WTC11 (cell line): ENCODE measurements at regions not wholly inside any gene's neighbourhood (a gene's known extent, or its start where the extent isn't known, plus 50 kb on each side); places are given as distances from the start of the nearest gene placed in this dataset.

Source experiments
- ATAC-seq: fragments of 200-7000 bp; cut with Tn5 transposase; 2 replicates; pipeline ENCODE4 v1.10.0; 2021; ENCODE audit warnings: mild to moderate bottlenecking, moderate library complexity
- CTCF ChIA-PET: fragments of 300-600 bp; sonication (Branson Sonifier 250); formaldehyde crosslinking; loops from one replicate; lab custom pipeline; 2021; ENCODE audit warnings: antibody characterized with exemption; lab: Charles Lee
- POLR2A ChIA-PET: fragments of 350-600 bp; sonication (Branson Sonifier 250); formaldehyde crosslinking; loops from one replicate; lab custom pipeline; 2021; ENCODE audit warnings: antibody characterized with exemption; lab: Charles Lee
- DNase-seq: peaks from one replicate; pipeline ENCODE4 v3.0.0; 2021; ENCODE audit warnings: low spot score
- H3K27ac Mint-ChIP-seq: 2 replicates; pipeline ENCODE4 v1.8.0; 2021; ENCODE audit warnings: mixed read lengths
- H3K27me3 Mint-ChIP-seq: 2 replicates; pipeline ENCODE4 v1.8.0; 2021; ENCODE audit warnings: low read depth, mild to moderate bottlenecking, moderate library complexity, mixed read lengths
- H3K36me3 Mint-ChIP-seq: 2 replicates; pipeline ENCODE4 v1.8.0; 2021; ENCODE audit warnings: mixed read lengths
- H3K4me1 Mint-ChIP-seq: 2 replicates; pipeline ENCODE4 v1.8.0; 2022; ENCODE audit warnings: mixed read lengths
- H3K4me3 Mint-ChIP-seq: 2 replicates; pipeline ENCODE4 v1.8.0; 2021; ENCODE audit warnings: mild to moderate bottlenecking, moderate library complexity, mixed read lengths
- H3K9me3 Mint-ChIP-seq: 2 replicates; pipeline ENCODE4 v1.8.0; 2021; ENCODE audit warnings: mixed read lengths
- ATF1 ChIP-seq: sonication (generic); formaldehyde crosslinking; IDR thresholded peaks from 2 replicates; pipeline ENCODE4 v1.8.1; 2023; ENCODE audit warnings: mild to moderate bottlenecking, moderate library complexity, missing genetic modification reagents
- CBFB ChIP-seq: sonication (generic); formaldehyde crosslinking; IDR thresholded peaks from 2 replicates; pipeline ENCODE4 v1.8.1; 2022; ENCODE audit warnings: mild to moderate bottlenecking, low read depth, missing genetic modification reagents
- ELF4 ChIP-seq: sonication (generic); formaldehyde crosslinking; IDR thresholded peaks from 2 replicates; pipeline ENCODE4 v1.8.1; 2022; ENCODE audit warnings: low read depth, mild to moderate bottlenecking, moderate library complexity, missing genetic modification reagents
- EMX1 ChIP-seq: fragments of 250-450 bp; sonication (Bioruptor Pico); IDR thresholded peaks from 2 replicates; pipeline ENCODE4 v1.8.0; 2021; ENCODE audit warnings: mild to moderate bottlenecking
- ESRRA ChIP-seq: sonication (generic); formaldehyde crosslinking; IDR thresholded peaks from 2 replicates; pipeline ENCODE4 v1.8.1; 2022; ENCODE audit warnings: mild to moderate bottlenecking, missing genetic modification reagents, borderline replicate concordance
- ETV6 ChIP-seq: sonication (generic); formaldehyde crosslinking; IDR thresholded peaks from 2 replicates; pipeline ENCODE4 v1.8.1; 2022; ENCODE audit warnings: mild to moderate bottlenecking, missing genetic modification reagents
- FOXK1 ChIP-seq: sonication (generic); formaldehyde crosslinking; IDR thresholded peaks from 2 replicates; pipeline ENCODE4 v1.8.0; 2022; ENCODE audit warnings: mild to moderate bottlenecking, moderate library complexity, missing genetic modification reagents
- MYBL2 ChIP-seq: sonication (generic); formaldehyde crosslinking; IDR thresholded peaks from 2 replicates; pipeline ENCODE4 v1.8.1; 2023; ENCODE audit warnings: mild to moderate bottlenecking, moderate library complexity, missing genetic modification reagents
- NFE2L1 ChIP-seq: sonication (generic); formaldehyde crosslinking; IDR thresholded peaks from 2 replicates; pipeline ENCODE4 v1.8.1; 2023; ENCODE audit warnings: missing genetic modification reagents
- NR1H2 ChIP-seq: sonication (generic); formaldehyde crosslinking; IDR thresholded peaks from 2 replicates; pipeline ENCODE4 v1.9.0; 2021; ENCODE audit warnings: mild to moderate bottlenecking, moderate library complexity, missing genetic modification reagents
- NR2C2 ChIP-seq: sonication (generic); formaldehyde crosslinking; IDR thresholded peaks from 2 replicates; pipeline ENCODE4 v1.8.0; 2022; ENCODE audit warnings: mild to moderate bottlenecking, missing genetic modification reagents
- NR3C1 ChIP-seq: sonication (generic); formaldehyde crosslinking; conservative IDR thresholded peaks from 2 replicates; pipeline ENCODE4 v1.8.1; 2023; ENCODE audit warnings: low read depth, mild to moderate bottlenecking, missing genetic modification reagents
- SOX15 ChIP-seq: fragments of 250-450 bp; sonication (Bioruptor Pico); IDR thresholded peaks from 2 replicates; pipeline ENCODE4 v1.9.0; 2021; ENCODE audit warnings: mild to moderate bottlenecking
- TEAD1 ChIP-seq: sonication (generic); formaldehyde crosslinking; IDR thresholded peaks from 2 replicates; pipeline ENCODE4 v1.8.0; 2022; ENCODE audit warnings: mild to moderate bottlenecking, missing genetic modification reagents
- ZNF396 ChIP-seq: fragments of 250-450 bp; sonication (Bioruptor Pico); IDR thresholded peaks from 2 replicates; pipeline ENCODE4 v1.8.0; 2021; ENCODE audit warnings: mild to moderate bottlenecking, moderate library complexity, borderline replicate concordance
- ZNF416 ChIP-seq: fragments of 250-450 bp; sonication (Bioruptor Pico); IDR thresholded peaks from 2 replicates; pipeline ENCODE4 v1.9.0; 2021; ENCODE audit warnings: mild to moderate bottlenecking, inconsistent platforms
- TF ChIP-seq, protein P1 (sequence below): sonication (generic); formaldehyde crosslinking; IDR thresholded peaks from 2 replicates; pipeline ENCODE4 v1.8.0; 2022; ENCODE audit warnings: mild to moderate bottlenecking, missing genetic modification reagents
- TF ChIP-seq, protein P2 (sequence below): sonication (generic); formaldehyde crosslinking; IDR thresholded peaks from 2 replicates; pipeline ENCODE4 v1.8.0; 2023; ENCODE audit warnings: missing genetic modification reagents
- TF ChIP-seq, protein P3 (sequence below): fragments of 250-450 bp; sonication (Bioruptor Pico); IDR thresholded peaks from 2 replicates; pipeline ENCODE4 v1.9.0; 2021; ENCODE audit warnings: mild to moderate bottlenecking
- TF ChIP-seq, protein P4 (sequence below): fragments of 250-450 bp; sonication (Bioruptor Pico); IDR thresholded peaks from 2 replicates; pipeline ENCODE4 v1.8.0; 2021; ENCODE audit warnings: mild to moderate bottlenecking
- TF ChIP-seq, protein P5 (sequence below): sonication (generic); formaldehyde crosslinking; conservative IDR thresholded peaks from 2 replicates; pipeline ENCODE4 v1.8.1; 2022; ENCODE audit warnings: mild to moderate bottlenecking, missing genetic modification reagents
- TF ChIP-seq, protein P6 (sequence below): sonication (generic); formaldehyde crosslinking; IDR thresholded peaks from 2 replicates; pipeline ENCODE4 v1.8.0; 2022; ENCODE audit warnings: missing genetic modification reagents
- TF ChIP-seq, protein P7 (sequence below): fragments of 200-600 bp; IDR thresholded peaks from 2 replicates; pipeline ENCODE4 v1.8.0; 2022; ENCODE audit warnings: antibody characterized with exemption
- TF ChIP-seq, protein P8 (sequence below): sonication (generic); formaldehyde crosslinking; IDR thresholded peaks from 2 replicates; pipeline ENCODE4 v1.8.0; 2023; ENCODE audit warnings: mild to moderate bottlenecking, missing genetic modification reagents

DNA sequence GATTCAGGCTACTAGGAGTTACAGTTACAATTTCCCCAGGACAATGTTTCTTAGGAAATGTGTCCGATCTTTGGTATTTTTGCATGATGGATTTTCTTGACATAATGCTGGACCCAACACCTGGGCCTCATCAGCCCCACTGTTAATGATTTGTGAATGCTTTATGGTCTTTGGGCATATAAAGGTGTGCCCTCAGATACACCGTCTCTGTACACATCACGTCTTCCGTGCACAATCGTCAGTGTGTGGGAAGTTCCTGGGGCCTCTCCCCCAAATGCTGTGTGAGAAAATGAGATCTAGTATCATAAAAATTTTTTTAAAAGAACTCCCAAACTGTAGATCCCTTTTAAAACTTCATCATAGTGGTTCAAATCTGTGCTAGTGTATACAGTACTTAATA, 373.2 kb upstream of the ID4 start (continued):
- TF ChIP-seq NFE2L1 (CRISPR knock-in tag) (no peak), CBFB (CRISPR knock-in tag) (no peak), TEAD1 (CRISPR knock-in tag) (no peak)
- TF ChIP-seq, protein P1, sequence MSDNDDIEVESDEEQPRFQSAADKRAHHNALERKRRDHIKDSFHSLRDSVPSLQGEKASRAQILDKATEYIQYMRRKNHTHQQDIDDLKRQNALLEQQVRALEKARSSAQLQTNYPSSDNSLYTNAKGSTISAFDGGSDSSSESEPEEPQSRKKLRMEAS (CRISPR knock-in tag): no peak
- TF ChIP-seq, protein P2, sequence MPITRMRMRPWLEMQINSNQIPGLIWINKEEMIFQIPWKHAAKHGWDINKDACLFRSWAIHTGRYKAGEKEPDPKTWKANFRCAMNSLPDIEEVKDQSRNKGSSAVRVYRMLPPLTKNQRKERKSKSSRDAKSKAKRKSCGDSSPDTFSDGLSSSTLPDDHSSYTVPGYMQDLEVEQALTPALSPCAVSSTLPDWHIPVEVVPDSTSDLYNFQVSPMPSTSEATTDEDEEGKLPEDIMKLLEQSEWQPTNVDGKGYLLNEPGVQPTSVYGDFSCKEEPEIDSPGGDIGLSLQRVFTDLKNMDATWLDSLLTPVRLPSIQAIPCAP (CRISPR knock-in tag): no peak

DNA sequence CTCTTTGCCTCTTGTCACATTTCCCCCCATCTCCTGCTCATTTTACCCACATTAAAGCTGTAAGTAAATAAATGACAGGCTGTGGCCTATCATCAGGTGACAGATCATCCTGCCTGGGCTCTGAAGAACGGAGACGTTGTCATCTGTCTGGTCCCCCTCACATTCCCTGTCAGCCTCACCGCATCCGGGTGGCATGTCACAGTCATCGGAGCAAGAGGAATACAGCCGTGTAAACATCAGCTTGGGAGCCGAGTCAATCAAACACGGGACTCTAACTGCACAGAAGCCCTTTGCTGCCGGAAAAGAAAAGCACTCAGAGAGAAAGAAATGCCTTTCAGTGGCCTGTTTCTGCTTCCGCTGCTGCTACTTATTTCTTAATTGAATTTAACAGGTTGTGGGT, 371.9 kb upstream of the ID4 start:
- Mint-ChIP-seq H3K9me3 (no peaks in the 10 kb centered on the region), H3K27me3 (no peaks in the 10 kb centered on the region), H3K4me1 (no peaks in the 10 kb centered on the region), H3K4me3 (no peak overlapping the region), H3K27ac (no peak overlapping the region; the same call in 1 of the 2 replicates)
- DNase-seq: no peak
- POLR2A ChIA-PET: no interaction called here
- no peak for TF ChIP-seq SOX15 (CRISPR knock-in tag)
- TF ChIP-seq TEAD1 (CRISPR knock-in tag): no peak
- no peak for TF ChIP-seq ESRRA (CRISPR knock-in tag)
- TF ChIP-seq, protein P3, sequence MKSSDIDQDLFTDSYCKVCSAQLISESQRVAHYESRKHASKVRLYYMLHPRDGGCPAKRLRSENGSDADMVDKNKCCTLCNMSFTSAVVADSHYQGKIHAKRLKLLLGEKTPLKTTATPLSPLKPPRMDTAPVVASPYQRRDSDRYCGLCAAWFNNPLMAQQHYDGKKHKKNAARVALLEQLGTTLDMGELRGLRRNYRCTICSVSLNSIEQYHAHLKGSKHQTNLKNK: no peak
- TF ChIP-seq, protein P4, sequence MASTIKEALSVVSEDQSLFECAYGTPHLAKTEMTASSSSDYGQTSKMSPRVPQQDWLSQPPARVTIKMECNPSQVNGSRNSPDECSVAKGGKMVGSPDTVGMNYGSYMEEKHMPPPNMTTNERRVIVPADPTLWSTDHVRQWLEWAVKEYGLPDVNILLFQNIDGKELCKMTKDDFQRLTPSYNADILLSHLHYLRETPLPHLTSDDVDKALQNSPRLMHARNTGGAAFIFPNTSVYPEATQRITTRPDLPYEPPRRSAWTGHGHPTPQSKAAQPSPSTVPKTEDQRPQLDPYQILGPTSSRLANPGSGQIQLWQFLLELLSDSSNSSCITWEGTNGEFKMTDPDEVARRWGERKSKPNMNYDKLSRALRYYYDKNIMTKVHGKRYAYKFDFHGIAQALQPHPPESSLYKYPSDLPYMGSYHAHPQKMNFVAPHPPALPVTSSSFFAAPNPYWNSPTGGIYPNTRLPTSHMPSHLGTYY: no peak
- no peak for TF ChIP-seq ATF1 (CRISPR knock-in tag)
- no peak for TF ChIP-seq MYBL2 (CRISPR knock-in tag)
- no peak for TF ChIP-seq ETV6 (CRISPR knock-in tag)
- TF ChIP-seq NR1H2 (CRISPR knock-in tag): no peak
- no peak for TF ChIP-seq NR2C2 (CRISPR knock-in tag)
- TF ChIP-seq ZNF416: no peak
- TF ChIP-seq, protein P5, sequence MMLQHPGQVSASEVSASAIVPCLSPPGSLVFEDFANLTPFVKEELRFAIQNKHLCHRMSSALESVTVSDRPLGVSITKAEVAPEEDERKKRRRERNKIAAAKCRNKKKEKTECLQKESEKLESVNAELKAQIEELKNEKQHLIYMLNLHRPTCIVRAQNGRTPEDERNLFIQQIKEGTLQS: no peak
- TF ChIP-seq, protein P6, sequence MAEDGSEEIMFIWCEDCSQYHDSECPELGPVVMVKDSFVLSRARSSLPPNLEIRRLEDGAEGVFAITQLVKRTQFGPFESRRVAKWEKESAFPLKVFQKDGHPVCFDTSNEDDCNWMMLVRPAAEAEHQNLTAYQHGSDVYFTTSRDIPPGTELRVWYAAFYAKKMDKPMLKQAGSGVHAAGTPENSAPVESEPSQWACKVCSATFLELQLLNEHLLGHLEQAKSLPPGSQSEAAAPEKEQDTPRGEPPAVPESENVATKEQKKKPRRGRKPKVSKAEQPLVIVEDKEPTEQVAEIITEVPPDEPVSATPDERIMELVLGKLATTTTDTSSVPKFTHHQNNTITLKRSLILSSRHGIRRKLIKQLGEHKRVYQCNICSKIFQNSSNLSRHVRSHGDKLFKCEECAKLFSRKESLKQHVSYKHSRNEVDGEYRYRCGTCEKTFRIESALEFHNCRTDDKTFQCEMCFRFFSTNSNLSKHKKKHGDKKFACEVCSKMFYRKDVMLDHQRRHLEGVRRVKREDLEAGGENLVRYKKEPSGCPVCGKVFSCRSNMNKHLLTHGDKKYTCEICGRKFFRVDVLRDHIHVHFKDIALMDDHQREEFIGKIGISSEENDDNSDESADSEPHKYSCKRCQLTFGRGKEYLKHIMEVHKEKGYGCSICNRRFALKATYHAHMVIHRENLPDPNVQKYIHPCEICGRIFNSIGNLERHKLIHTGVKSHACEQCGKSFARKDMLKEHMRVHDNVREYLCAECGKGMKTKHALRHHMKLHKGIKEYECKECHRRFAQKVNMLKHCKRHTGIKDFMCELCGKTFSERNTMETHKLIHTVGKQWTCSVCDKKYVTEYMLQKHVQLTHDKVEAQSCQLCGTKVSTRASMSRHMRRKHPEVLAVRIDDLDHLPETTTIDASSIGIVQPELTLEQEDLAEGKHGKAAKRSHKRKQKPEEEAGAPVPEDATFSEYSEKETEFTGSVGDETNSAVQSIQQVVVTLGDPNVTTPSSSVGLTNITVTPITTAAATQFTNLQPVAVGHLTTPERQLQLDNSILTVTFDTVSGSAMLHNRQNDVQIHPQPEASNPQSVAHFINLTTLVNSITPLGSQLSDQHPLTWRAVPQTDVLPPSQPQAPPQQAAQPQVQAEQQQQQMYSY: no peak
- TF ChIP-seq NR3C1: no peak
- no peak for TF ChIP-seq ZNF396 (CRISPR knock-in tag)
- TF ChIP-seq, protein P7, sequence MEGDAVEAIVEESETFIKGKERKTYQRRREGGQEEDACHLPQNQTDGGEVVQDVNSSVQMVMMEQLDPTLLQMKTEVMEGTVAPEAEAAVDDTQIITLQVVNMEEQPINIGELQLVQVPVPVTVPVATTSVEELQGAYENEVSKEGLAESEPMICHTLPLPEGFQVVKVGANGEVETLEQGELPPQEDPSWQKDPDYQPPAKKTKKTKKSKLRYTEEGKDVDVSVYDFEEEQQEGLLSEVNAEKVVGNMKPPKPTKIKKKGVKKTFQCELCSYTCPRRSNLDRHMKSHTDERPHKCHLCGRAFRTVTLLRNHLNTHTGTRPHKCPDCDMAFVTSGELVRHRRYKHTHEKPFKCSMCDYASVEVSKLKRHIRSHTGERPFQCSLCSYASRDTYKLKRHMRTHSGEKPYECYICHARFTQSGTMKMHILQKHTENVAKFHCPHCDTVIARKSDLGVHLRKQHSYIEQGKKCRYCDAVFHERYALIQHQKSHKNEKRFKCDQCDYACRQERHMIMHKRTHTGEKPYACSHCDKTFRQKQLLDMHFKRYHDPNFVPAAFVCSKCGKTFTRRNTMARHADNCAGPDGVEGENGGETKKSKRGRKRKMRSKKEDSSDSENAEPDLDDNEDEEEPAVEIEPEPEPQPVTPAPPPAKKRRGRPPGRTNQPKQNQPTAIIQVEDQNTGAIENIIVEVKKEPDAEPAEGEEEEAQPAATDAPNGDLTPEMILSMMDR: no peak
- TF ChIP-seq, protein P8, sequence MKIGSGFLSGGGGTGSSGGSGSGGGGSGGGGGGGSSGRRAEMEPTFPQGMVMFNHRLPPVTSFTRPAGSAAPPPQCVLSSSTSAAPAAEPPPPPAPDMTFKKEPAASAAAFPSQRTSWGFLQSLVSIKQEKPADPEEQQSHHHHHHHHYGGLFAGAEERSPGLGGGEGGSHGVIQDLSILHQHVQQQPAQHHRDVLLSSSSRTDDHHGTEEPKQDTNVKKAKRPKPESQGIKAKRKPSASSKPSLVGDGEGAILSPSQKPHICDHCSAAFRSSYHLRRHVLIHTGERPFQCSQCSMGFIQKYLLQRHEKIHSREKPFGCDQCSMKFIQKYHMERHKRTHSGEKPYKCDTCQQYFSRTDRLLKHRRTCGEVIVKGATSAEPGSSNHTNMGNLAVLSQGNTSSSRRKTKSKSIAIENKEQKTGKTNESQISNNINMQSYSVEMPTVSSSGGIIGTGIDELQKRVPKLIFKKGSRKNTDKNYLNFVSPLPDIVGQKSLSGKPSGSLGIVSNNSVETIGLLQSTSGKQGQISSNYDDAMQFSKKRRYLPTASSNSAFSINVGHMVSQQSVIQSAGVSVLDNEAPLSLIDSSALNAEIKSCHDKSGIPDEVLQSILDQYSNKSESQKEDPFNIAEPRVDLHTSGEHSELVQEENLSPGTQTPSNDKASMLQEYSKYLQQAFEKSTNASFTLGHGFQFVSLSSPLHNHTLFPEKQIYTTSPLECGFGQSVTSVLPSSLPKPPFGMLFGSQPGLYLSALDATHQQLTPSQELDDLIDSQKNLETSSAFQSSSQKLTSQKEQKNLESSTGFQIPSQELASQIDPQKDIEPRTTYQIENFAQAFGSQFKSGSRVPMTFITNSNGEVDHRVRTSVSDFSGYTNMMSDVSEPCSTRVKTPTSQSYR (CRISPR knock-in tag): no peak
- no peak for TF ChIP-seq EMX1
- no peak for TF ChIP-seq FOXK1 (CRISPR knock-in tag)
- no peak for TF ChIP-seq ELF4 (CRISPR knock-in tag)
- TF ChIP-seq, all 79 proteins: peak for 0
- H3K36me3 Mint-ChIP-seq: no peaks in the 10 kb centered on the region
- ATAC-seq: no peak
- CTCF ChIA-PET: no interaction called here
